Glomerular visceral epithelial cell (primary cell): ENCODE measurements at regions not wholly inside any gene's neighbourhood (a gene's known extent, or its start where the extent isn't known, plus 50 kb on each side); places are given as distances from the start of the nearest gene placed in this dataset.
A peak's percentile ranks its signal among the peaks of the same experiment; 100 is the strongest.

ENCODE experiments used
- DNase-seq: peaks from one replicate; pipeline ENCODE4 v3.0.0-alpha.2; 2016; ENCODE audit errors: extremely low spot score

DNA sequence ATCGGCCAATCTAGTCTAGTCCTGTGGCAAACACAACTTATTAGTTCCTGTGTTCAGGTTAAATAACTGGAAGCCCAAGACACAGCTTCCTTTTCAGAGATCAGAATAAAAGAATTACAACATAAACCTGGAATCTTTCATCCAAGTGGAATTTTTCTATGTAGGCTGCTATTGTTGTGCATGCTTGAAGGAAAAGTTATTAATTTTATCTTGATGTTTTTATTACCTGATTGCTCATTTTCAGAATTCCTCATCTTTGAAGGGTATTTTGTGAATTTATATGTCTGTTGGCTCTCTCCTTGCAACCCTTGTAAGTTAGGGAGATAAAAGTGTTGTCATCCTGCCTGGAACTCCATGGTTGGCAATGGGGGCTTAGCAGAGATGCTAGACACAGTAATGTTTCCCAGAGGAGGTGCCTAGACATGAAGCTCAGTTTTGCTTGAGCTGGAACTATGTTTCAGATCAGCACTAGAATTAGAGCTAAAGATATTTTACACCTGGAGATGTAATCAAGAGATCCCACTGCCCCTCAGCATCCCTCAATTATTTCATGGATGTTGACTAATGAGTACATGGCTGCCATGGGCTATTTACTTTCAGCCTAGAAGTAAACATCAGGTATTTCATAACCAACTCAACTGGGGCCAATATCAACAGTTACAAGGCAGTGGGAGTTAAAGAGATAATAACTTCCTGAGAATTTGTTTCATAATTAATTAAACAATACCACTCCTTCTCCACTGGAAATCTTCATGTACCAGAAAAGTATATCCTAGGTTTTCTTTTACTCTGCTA is 367.0 kb upstream of the MARCKS start:
- DNase-seq, result no peak

DNA sequence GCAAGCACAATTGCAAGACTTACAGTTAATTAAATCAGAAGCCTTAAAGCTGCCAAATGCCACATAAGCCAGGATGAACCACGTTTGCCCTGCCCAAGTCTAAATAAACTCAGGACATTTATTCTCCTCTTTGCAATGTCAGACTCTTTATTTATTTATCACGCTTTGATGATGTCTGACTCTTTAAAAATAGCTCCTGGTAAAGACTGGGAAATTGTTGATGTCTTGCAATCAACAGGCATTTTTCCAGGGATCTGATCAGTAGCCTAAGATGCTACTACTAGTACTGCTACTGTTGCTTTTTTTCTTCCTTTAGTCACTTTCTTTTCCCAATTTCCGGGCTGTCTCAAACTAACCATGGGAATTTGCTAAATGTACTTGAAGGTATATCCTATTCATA is 365.8 kb upstream of the MARCKS start:
- no peak for DNase-seq

DNA sequence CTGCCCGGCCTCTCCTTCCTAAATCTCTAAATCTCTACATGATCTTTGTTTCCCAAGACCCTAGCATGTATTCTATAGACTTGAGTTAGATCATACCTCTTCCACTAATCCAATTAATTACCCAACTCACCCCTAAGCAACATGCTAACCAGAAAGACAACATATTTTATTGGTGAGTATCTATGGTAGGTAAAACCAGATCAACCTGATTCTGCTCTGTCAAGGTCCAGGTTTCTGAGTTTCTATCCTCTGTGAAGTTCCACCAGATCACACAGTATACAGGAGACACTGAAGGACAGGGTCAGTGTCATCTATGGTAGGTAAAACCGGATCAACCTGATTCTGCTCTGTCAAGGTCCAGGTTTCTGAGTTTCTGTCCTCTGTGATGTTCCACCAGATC is 363.2 kb upstream of the MARCKS start:
- DNase-seq, result no peak

GRCh38 chr6:113495521-113495920 is 361.6 kb upstream of the MARCKS start:
- DNase-seq, result peak; percentile 66

DNA sequence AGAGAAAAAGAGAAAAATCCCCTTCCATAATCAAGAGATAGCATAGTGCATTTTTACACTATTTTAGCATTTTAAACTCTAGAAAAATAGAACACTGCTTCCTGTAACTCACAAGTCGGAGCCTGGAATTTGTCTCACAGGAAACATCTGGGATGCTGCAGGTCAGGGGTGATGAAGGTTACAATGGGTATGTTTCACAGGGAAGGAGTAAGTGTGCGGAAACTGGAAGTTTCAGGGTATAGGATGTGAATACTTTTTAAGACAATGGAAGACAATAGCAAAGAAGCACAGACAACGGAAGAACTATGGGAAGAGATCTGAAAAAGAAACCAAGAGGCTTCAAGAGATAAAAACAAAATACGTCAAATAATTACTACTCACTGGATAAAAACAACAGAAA is 361.0 kb upstream of the MARCKS start:
- DNase-seq, result no peak

GRCh38 chr6:113500221-113500620 is 356.9 kb upstream of the MARCKS start:
- no peak for DNase-seq

- no peak for DNase-seq
These were observed 352.0 kb upstream of the MARCKS start for GRCh38 chr6:113505084-113505699.

DNA sequence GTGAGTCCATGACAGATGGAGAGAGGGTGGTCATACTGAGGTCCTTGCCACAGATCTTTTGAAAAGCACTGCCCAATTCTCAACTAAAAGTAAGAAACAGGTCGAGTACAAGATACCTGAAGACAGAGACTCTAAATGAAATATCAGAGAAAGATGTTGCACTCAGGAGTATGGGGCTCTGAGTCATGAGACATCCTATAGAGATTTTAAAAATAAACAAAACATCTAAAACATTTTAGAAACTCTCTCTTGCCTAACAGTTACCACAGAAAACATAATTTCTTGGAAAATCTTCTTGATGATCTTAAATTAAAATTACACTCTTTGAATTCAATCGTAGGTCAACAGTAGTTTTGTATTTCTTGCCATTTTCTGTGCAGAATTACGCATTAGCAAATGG is 348.9 kb upstream of the MARCKS start:
- DNase-seq, result no peak

- no peak for DNase-seq
These were observed 346.0 kb upstream of the MARCKS start for GRCh38 chr6:113511100-113511499.

DNA sequence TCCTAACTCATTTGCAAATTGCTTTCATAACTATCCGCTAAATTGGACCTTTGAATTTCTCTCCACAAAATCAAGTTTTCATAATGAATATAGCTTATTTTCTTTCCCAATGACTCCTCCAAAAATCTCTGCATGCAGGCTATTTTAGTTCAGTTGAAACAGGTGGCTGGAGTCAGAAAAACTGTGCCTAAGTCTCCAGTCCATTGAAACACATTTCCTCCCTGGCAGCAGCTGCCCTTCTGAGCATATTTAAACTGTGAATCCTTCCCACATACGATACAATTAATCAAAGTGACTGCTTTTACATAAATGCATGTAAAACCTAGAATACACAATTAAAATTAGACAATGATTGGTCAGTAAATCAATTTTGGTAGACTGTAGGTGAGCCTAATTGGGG is 344.6 kb upstream of the MARCKS start:
- no peak for DNase-seq

DNA sequence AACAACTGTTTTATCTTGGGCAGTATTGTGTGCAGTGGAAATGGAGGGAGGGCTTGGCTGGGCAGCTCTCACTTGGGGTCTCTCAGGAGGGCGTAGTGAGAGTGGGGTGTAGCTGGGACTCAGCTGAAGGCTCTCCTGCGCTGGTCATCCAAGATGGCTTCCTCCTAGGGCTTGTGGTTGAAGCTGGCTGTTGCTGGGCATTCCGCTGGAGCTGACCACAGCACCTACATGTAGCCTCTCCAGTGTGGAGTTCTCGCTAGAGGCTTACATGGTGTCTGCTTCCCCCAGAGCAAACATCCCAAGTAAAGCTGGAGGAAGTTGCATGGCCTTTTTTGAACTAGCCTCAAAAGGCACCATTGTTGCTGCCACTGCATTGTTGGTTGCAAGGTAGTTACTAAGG is 344.1 kb upstream of the MARCKS start:
- DNase-seq, result no peak

DNA sequence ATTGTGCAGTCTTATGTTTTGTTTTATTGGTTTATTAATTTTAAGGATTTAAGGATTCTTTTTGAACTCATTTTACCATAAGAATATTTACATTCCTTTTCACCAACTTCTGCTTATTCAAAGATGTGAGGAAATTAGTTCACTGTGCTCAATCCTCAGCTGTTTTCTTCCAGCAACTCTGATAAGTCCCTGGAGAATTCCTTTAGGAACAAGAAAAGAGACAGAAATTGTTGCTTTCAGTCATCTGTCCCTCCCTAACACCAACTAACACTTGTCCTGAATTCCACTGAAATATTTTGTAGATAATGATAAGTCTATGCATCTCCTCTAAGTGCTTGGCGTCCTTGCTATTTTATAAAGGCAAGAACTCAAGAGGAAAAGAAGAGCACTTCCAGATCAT is 334.8 kb upstream of the MARCKS start:
- no peak for DNase-seq

- DNase-seq, result no peak
These were observed 332.3 kb upstream of the MARCKS start for GRCh38 chr6:113524826-113525225.

DNA sequence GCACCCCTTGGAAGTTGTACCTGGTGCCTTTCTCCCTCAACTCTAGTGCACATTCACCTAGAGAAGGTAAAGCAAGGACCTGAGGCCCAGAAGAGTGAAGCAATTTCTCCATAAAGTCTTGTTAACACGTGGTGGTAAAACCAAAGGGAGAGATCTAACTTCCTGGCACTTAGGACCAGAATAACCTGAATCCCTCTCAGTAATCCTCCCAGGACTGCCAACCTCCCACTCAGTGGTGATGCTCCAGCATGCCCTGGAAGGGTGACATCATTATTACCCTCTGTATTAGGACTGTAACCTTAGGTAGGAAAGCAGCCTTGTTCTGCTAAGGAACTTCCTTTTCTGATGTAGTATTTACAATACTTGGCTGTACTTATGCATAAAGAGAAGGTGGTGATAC is 330.6 kb upstream of the MARCKS start:
- no peak for DNase-seq

DNA sequence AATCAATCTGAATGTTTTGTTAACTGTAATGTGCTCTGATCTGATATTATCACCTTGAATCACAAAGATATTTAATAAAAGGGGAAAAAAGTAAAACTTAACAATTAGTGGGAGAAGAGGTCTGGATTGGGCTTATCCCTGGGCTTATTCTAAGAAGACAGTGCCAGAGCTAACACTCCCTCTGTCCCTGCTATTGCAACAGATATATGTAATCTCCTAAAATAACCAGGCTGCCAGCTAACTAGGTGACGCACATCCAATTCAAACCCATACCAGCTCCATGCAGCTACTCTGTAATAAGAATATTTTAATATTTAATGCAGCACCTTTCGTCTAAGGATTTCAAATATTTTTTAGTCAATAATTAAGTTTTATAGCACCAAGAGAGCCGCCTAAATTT is 330.1 kb upstream of the MARCKS start:
- DNase-seq, result no peak

GRCh38 chr6:113528111-113528510 is 329.0 kb upstream of the MARCKS start:
- DNase-seq, result no peak

GRCh38 chr6:113529196-113529595 is 327.9 kb upstream of the MARCKS start:
- peak; percentile 5 for DNase-seq

GRCh38 chr6:113529879-113530278 is 327.3 kb upstream of the MARCKS start:
- no peak for DNase-seq

- DNase-seq, result peak; percentile 38
These were observed 326.4 kb upstream of the MARCKS start for GRCh38 chr6:113530769-113531168.

- DNase-seq, result no peak
These were observed 317.9 kb upstream of the MARCKS start for GRCh38 chr6:113539202-113539601.

DNA sequence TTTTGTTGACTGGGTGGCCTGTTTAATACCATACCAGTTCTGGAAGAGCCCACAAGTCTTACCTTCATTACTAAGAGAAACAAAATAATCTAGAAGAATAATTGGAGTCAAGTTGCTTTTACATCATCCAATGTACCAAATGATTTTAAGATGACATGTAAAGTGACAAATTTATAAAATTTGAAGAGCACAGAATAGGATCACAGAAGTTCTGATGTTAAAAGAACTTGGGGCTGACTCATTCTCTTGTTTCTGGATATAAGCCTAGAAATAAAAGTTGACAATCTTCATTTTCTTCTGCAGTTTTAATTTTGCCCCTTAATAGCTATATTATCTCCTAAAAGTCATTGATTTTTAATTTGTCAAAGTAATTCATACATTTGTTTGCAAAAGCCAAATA is 317.5 kb upstream of the MARCKS start:
- no peak for DNase-seq

- DNase-seq, result peak; percentile 23
These were observed 316.7 kb upstream of the MARCKS start for GRCh38 chr6:113540466-113540865.

- no peak for DNase-seq
These were observed 306.0 kb upstream of the MARCKS start for GRCh38 chr6:113551168-113551567.

DNA sequence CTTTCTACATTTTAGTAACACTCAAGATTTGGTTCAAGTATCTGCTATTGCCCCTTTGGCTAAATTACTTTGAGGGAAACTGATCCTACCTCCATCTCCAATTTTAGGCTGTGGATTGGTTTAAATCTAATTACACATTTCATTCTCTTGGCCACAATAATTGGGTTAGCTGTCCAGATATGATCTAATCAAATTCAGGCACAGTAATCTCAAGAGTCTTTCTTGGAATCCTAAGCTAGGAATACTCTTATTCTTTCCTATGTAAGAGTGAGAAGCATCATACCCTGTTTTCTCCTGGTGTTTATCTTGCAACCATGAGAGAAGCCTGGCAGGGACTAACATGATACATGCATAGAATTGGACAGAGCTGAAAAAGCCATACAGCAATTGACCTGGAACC is 300.4 kb upstream of the MARCKS start:
- DNase-seq, result no peak
